Panc1 (cell line): ENCODE measurements at regions not wholly inside any gene's neighbourhood (a gene's known extent, or its start where the extent isn't known, plus 50 kb on each side); places are given as distances from the start of the nearest gene placed in this dataset.

Experiments
- CTCF ChIP-seq: fragments of 450-650 bp; IDR thresholded peaks from 2 replicates; pipeline ENCODE4 v1.5.1; 2017; ENCODE audit warnings: mild to moderate bottlenecking
- POLR2AphosphoS5 ChIP-seq: IDR thresholded peaks from 2 replicates; pipeline ENCODE4 v1.6.1; 2012; ENCODE audit warnings: mild to moderate bottlenecking, low read depth, low read length, moderate library complexity
- SIN3A ChIP-seq: IDR thresholded peaks from 2 replicates; pipeline ENCODE4 v1.6.1; 2012; ENCODE audit warnings: low read depth, mild to moderate bottlenecking, low read length, moderate library complexity, borderline replicate concordance; ENCODE audit not compliant: insufficient read depth

DNA sequence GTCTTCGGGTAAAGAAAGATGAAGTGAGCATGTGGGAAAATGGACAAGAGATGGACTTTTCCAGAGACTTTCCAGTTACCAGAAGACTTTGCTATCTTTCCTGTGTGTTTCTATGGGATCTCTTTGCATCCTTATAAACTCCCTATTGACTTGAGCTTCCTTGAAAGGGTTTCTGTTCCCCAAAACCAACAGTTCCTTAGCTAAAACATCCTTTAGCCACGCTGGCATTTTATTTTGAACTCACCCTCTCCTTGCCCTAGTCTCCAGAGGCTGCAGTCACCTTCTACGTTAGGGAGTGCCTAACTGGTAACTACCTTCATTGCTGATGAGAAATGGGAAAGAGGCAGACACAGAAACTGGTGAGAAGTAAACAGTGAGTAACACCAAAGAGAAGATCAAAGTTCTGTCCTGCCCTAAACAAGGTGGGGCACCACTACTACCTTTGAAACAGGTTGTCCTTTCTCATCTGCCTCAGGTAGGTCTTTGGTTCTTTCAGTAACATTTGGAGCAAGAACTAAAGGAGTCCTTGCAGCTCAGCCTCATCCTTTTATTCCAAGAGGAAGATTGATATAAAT, 402.9 kb downstream of the ENC1 start:
- TF ChIP-seq CTCF, result no peak
- TF ChIP-seq SIN3A, result no peak
- no peak for TF ChIP-seq POLR2AphosphoS5
